HG03039 (cell line): ENCODE measurements at regions not wholly inside any gene's neighbourhood (a gene's known extent, or its start where the extent isn't known, plus 50 kb on each side); places are given as distances from the start of the nearest gene placed in this dataset.
"Not testable (repeated sequence)": the region's sequence is repeated elsewhere in the genome, so short reads cannot be mapped to it uniquely, and the experiment has no call there.

Source experiments
- ATAC-seq: cut with Tn5 transposase; IDR thresholded peaks from one replicate; pipeline ENCODE4 v1.9.1; 2021; ENCODE audit warnings: mild to moderate bottlenecking, moderate library complexity; ENCODE audit not compliant: unreplicated experiment

DNA sequence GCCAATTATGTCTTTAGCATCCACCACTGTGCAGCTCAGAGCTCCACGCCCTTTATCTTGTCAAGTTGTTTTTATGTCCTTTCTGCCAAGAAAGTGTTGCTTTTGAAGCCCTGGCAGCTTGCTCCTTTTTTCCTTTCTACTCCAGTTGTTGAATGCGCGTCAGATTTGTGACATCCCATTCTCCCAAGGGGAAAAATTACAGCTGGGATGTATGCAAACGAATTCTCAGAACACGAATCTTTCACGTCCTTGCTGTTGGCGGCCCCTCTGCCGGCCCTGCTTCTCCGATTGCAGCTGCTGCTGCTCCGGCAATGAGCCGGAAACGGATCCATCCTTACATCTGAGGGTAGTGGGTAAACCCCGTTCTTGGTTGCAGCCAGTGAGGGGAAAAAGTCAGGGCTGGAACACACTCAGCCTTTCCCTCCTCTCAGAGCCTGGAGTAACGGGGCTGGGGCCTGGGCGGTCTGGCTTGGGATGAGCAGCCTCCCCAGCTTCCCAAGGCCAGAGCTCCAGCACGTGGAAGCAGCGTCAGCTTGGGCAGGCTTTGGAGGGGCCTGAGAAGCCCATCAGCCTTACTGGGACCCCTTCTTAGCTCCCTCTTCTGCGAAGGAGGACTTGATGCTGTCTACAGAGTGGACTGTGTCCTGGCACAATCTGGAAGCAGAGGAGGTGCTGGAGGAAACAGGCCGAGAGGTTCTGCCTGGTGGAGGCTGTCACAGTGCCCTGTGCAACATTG, 79.0 kb upstream of the CHST15 start:
- ATAC-seq: no peak

DNA sequence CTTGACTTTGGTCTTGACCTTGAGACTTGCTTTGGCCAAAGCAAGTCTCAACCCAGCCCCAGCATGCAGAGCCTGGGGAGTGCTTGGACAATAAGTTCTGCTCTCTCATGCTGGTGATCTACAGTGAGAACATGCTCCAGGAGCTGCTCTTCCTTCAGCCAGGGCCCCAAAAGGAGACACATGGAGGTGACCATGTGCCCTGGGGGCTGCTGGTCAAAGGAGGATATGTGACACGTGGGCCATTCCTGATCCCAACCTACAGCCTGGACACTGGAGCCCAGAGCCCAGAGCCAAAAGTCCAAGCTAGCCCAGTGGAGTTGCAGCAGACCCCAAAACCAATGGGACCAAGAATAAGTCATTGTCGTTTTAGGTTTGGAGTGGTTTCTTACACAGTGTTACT, 78.2 kb upstream of the CHST15 start:
- ATAC-seq: no peak

DNA sequence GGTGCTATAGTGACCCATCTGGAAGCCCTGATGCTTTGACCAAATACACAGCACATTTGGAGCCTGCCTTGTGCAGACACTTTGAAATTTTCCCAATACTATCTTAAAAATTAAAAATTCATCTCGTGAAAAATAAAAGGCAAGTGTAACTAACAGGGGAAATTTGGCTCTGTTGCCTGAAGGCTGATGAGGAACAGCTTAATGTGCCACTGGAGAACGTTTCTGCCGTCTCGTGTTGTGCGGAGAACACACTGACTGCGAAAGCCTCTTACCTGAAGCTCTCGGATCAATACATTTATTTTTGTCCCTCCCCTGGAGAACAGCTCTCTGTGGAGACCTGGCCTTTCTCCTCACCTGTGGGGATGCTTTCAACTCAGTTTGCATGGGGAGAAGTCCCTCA, 77.2 kb upstream of the CHST15 start:
- ATAC-seq: no peak

DNA sequence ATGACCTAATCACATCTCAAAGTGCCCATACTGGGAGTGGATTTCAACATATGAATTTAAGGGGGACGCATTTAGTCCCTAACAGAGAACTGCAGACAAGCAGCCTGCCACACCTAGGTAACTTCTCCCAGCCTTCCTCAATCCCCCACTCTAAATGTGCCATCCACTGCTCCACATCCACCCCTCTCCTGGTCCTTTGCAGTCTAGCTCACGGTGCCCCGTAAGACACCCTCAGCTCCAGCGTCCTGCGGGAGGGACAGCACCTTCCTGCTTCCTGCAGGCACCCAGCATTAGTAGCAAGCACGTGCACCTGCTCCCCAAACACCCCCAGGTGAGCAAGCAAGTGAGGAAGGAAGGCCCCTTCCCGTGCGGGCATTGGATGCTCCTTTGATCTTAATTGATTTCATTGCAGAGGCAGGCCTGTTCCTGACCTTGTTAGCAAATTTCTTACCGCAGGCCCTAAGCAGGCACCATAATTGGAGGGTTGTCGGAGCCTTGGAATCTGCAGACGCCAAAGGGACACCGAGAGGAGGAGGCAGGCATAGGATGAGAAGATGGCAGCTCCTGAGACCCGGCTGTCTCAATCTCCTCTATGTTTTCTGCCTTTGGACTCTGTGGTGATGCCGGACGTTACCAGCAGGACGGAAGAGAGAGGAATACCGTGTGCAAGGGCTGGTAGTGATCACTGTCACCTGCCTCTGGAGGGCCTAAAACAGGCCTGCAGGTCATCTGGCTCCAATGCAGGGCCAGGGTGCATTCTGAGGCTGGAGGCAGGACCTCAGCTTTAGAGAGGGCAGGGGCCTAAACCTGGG, 75.8 kb upstream of the CHST15 start:
- no peak for ATAC-seq

DNA sequence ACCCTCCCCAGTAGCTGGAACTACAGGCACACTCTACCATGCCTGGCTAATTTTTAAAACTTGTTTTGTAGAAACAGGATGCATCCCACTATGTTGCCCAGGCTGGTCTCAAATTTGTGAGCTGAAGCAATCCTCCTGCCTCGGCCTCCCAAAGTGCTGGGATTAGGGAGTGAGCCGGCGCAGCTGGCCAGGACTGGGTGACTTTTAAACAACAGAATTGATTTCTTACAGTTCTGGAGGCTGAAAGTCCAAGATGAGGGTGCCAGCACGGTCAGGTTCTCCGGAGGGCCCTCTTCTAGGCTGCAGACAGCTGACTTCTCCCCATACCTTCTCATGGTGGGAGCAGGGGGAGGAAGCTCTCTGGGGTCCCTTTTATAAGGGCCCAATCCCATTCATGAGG, 75.2 kb upstream of the CHST15 start:
- ATAC-seq: no peak

DNA sequence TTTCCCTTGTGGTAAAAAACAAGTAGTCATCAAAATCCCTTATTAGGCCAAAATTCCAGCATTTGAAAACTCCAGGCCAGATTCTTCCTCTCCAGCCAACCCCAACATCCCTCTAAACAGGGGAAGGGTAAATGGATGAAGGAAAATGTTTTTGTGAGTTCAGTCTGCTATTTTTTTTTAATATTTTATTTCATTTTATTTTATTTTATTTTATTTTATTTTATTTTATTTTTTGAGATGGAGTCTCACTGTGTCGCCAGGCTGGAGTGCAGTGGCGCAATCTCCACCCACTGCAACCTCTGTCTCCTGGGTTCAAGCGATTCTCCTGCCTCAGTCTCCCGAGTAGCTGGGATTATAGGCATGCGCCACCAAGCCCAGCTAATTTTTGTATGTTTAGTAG, 74.5 kb upstream of the CHST15 start:
- ATAC-seq: not testable (repeated sequence)

DNA sequence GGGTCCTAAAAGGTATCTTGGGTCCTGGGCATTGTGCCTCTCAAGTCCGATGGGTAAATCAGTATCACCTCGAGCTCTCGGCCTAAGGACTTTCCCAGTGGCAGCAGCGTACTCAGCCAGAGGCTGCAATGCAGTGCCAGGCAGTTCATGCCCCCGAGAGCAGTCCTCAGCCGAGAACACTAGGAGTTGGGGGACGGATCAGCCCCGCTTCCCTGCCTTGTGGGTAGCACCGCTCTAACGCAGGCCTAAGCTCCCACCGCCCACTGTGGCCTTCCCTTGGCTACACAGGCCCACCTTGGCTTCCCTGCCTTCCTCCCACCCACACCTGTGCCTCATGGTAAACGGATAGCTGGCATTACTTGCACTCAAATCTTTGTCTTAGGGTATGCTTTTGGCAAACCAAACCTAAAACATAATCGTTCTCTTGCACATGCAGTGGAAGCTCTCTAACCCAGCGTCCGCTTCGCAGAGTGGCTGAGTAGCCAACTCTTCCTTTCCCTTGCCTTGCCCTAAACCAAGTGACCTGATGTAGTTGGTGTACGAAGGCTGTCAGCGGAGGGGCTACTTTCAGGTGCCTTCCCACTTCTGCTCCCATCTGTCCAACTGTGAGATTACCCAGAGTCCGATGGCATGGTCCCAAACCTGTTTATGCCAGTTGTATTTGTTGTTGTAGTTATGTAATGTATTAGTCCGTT, 73.2 kb upstream of the CHST15 start:
- ATAC-seq: no peak

DNA sequence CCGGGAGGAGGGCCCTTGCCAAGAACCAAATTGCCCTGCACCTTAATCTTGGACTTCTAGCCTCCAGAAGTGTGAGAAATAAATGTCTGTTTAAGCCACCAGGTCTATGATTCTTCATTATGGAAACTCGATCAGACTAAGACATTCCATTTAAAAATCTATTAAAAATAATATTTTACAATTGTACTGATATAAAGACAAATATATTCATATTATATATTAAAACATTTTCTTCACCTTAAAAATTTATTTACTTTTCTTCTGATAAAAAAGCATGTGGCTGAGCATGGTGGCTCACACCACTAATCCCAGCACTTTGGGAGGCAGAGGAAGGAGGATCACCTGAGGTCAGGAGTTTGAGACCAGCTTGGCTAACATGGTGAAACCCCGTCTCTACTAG, 72.4 kb upstream of the CHST15 start:
- no peak for ATAC-seq

DNA sequence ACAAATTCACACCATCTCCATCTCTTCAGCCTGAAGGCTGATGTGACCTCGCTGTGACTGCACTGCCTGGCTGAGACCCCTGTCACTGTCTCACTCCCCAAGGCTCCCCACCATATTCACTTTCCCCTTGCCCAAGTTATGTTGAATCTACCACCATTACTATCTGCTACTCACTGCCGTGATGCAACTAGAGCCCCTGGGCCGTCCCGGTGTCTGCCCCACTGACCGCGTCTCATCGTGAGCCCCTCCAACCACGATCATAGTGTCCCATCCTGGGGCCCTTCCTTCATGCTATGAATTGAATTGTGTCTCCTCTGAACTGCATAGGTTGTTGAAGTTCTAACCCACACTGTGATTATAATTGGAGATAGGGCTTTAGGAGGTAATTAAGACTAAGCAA, 71.9 kb upstream of the CHST15 start:
- no peak for ATAC-seq

DNA sequence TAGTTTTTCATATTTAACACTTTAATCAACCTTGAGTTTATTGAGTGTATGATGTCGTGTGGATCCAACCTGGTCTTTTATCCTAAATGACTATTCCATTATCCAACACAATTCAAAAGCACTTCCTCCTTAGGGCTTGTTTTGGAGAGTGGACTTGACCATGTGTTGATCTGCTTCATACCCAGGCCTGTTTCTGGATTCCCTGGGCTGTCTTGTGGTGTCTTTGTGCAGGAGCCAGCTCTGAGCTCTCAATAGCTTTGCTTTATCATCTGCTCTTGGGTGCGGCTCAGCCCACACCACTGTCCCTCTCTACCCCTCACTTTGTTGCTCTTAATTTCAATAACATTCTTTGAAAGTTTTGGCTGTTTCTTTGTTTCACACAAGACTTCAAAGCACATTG, 70.9 kb upstream of the CHST15 start:
- no peak for ATAC-seq

DNA sequence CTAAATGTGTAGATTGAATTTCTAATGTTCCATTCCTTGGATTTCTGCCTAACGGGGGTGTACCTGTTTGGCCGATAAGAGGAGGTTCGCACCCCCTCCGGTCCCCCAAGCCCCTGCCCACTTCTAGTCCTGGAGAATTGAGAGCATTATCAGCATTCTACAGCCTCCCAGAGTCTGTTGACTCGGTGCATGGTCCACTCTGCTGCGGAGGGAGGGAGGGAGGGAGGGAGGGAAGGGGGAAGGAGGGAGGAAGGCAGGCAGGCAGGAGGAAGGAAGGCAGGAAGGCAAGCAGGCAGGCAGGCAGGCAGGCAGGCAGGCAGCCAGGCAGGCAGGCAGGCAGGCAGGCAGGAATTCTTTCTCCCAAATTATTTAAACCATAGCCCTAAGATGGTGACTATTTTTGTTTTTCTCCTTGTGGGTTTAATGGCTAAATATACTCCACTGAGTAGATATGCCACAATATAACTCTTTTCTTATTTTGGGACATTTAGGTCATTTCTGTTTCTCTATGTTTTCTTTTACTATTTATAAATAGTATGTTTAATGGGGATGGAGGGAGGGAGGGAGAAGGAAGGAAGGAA, 69.5 kb upstream of the CHST15 start:
- no peak for ATAC-seq

DNA sequence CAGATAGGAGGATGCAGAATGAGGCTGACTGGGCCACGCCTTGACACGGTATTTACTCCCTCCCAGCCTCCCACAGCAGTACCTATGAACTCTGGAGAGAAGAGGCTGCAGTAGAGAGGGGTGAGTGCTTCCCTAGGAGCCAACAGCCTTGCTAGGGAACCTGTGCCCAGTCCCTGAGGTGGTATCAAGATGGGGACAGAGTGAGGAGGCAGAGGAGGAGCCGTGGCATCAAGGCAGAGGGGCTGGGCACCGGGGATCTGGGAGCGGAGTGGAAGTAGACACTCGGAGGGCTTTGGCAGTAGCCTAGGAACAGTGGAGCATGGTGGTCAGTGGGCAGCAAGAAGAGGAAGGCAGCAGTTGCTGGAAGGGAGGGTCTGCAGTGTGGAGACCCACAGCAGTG, 68.7 kb upstream of the CHST15 start:
- no peak for ATAC-seq

DNA sequence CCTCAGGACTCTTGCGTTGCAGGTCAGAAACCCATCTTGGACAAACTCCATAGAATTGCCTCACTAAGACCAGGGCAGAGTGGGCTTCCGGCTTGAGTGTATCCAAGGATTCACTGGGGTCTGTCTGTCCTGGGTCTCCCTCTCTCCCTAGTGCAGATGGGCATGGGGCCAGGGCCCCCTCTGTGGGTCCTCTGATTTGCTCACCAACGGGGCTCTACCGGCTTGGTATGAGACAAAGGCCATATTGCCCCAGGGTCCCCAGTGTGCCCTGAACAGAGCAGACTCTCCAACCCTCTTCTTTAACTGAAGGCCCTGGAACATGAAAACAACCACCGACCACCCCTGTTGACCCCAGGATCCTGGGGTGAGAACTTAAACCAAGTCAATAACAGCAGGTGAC, 68.2 kb upstream of the CHST15 start:
- no peak for ATAC-seq

DNA sequence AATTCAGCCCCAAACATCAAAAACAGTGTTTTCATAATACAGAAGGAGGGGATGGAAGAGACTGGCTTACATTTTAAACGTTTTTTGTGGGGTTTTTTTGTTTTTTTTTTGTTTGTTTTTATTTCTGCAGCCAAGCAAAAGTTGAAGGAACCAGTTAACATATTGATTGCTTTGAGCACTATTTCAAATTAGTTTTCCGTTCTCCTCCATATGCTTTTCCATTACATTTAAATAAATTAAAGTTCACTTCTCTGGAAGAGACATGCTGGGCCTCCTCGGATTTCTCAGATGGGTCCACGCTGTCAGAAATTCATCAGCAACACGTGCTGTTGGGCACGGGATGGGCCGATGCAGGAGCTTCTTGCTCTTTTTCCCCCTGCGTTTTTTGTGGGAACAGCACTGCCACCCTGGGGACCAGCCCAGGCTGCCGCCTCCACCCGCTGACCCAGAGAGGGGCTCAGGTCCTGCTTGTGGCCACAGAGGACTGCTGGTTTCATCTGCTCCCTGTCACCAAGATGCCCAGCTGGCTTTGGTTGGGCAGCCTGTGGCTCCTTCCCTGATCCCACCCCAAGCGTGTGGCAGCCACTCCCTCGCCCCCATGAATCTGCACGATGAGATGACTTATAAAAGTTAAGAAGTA, 67.7 kb upstream of the CHST15 start:
- no peak for ATAC-seq

DNA sequence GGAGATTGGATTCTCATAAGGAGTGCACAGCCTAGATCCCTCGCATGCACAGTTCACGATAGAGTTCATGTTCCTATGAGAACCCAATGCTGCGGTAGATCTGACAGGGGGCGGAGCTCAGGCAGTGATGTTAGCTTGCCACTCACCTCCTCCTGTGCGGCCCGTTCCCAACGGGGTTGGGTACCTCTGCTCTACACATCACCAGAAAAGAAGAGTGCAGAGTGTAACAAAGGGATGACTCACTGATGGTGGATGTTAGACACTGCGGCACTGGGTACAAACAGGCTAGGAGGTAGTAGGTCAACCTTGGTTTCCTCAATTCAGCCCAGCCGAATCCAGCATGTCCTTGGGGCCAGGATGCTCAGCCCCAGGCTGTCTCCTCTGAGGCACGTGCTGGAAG, 66.8 kb upstream of the CHST15 start:
- ATAC-seq: no peak

DNA sequence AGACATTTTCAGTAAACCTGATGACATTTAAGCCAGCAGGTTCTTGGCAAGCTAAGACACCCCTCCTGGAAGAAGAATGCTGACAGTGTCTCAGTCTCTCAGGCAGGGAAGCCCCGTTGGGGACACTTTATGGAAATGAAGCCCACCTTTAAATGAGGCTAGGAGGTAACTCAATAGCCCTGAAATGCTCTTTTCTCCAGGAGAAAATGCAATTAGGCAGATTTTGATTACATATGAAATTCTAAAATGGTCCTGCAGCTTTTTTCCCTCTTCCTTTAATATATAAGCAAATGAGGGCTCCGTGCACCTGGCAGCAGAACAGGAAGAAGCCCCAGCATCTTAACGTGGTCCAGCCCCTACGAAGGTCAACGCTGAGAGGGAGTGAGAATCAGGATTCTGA, 65.8 kb upstream of the CHST15 start:
- ATAC-seq: no peak

DNA sequence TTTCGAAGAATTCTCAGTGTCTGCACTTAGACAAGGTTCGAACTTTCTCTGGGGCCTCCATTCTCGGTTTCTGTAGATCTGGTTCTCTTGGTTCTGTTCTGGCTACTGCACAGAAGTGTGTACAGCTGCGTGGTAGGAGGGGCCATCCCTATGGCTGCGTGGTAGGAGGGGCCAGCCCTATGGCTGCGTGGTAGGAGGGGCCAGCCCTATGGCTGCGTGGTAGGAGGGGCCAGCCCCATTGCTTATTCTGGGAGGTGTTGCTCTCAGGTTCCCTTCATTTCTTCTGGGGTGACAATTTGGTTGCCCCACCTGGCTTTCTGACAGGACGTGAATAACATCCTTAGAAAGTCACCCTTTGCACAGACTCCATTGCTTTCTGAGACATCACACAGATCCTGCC, 65.2 kb upstream of the CHST15 start:
- ATAC-seq: no peak

DNA sequence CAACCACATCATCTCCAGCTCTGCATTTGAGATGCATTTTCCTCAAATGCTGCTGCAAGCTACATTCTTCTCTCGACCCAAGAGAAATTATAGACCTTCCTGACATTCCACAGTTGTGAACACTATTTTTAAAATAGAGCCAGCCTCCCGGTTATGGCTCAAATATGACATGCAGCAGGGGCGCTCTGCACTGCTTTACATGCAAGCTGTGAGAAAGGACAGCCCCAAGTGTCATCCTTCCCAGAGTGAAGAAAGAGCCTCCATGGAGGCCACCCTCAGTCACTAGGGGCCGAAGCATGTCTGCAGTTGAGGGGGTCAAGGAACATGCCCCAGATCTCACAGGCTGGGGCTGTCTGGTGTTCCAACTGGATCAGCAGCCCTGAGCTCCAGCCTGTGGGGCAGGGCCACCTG, 63.9 kb upstream of the CHST15 start:
- ATAC-seq: no peak

DNA sequence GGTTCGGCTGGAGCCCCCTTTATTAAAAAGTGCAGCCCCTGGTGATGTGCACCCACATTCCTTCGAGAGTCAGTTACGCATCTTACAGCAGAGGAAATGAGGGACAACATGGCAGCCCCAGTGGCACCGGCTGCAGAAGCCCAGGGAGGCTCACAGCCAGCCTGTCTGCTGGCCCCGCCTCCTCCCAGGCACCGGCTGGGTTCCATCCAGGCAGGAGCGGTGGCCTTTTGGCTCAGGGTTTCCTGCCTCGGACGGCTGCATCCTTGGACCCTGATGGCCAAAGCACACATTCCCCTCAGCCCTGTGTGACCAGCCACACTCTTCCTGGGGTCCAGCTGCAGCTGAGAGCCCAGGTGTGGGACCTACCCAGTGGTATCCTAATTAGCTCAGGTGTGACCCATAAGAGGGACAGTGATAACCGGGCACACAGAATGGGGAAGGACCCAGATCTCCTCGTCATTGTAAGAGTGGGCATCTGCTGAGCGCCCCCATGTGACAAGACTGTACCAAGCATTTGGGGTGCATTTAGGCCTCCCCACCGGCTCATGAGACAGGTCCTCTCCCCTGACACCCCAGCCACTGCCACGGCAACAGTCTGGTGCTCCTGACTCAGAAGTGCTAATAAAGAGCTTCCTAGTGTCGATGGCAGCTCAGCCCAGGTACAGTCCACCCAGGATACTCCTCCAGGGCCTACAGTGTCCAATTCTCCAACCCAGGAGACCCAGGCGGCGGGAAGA, 63.3 kb upstream of the CHST15 start:
- no peak for ATAC-seq

DNA sequence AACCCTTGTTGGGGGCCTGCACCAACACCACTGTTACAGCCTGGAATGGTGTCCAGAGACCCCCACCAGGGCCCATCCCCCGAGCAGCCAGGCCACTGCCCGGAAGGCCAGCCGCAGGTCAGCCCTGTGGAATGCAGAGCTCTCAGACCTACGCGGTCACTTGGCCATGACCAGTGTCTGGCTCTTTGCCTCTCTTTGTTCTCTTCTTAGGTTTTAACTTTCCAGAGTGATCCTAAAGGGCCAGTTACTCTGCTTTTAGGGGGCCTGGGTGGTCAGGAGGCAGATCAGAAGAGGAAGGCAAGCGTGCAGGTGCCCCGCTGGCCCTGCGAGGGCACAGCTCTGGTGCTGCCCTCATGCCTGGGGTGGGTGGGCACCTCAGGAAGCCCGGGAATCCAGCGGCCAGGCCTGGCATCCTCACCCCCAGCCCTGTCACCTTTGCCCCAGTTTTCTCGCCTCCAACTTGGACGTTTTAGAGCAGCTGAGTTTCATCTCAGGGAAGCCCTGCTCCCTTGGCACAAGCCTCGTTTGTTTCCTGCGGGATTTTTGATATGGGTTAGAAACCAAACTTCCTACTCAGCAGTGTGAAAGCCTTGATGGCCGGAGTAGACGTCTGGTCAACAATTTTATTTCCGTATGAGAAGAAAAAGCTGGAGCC, 62.5 kb upstream of the CHST15 start:
- no peak for ATAC-seq
